ENCODE measurements at regions not wholly inside any gene's neighbourhood (a gene's known extent, or its start where the extent isn't known, plus 50 kb on each side); places are given as distances from the start of the nearest gene placed in this dataset.

- Histone ChIP-seq H3K4me3 (ENCODE audit: low read depth, low read length) (no peak overlapping the region), H3K36me3 (no peaks in the 10 kb centered on the region), H3K27ac (no peak overlapping the region), H3K9me3 (ENCODE audit: severe bottlenecking) (no peaks in the 10 kb centered on the region), H3K27me3 (ENCODE audit: insufficient read depth, low read depth, severe bottlenecking) (no peaks in the 10 kb centered on the region)
- DNase-seq = no peak
- TF ChIP-seq CTCF (IDR thresholded peaks at IDR 0.05; ENCODE audit: low read depth, low read length) = no peak
Measured at GRCh38 chr13:44318161-44318560, 55.5 kb upstream of the SERP2 start.

- Histone ChIP-seq H3K27ac (no peak overlapping the region), H3K36me3 (no peaks in the 10 kb centered on the region), H3K27me3 (ENCODE audit: insufficient read depth, low read depth, severe bottlenecking) (no peaks in the 10 kb centered on the region), H3K9me3 (ENCODE audit: severe bottlenecking) (no peaks in the 10 kb centered on the region), H3K4me3 (ENCODE audit: low read depth, low read length) (no peak overlapping the region)
- no peak for TF ChIP-seq CTCF (IDR thresholded peaks at IDR 0.05; ENCODE audit: low read depth, low read length)
- no peak for DNase-seq
Measured at GRCh38 chr13:44320611-44321010, 53.0 kb upstream of the SERP2 start.

GRCh38 chr13:44321961-44322360, 51.7 kb upstream of the SERP2 start:
- no peaks in the 10 kb centered on the region for H3K9me3 ChIP-seq (ENCODE audit: severe bottlenecking)
- no peak for TF ChIP-seq CTCF (IDR thresholded peaks at IDR 0.05; ENCODE audit: low read depth, low read length)
- H3K27me3 ChIP-seq (ENCODE audit: insufficient read depth, low read depth, severe bottlenecking) = no peaks in the 10 kb centered on the region
- no peak overlapping the region for H3K27ac ChIP-seq
- no peak overlapping the region for H3K4me3 ChIP-seq (ENCODE audit: low read depth, low read length)
- H3K36me3 ChIP-seq = no peaks in the 10 kb centered on the region
- no peak for DNase-seq

- no peak overlapping the region for H3K27ac ChIP-seq
Measured at GRCh38 chr13:44322928-44323327, 50.7 kb upstream of the SERP2 start.

GRCh38 chr13:44323754-44324153, 49.9 kb upstream of the SERP2 start:
- H3K27ac ChIP-seq = no peak overlapping the region
- H3K9me3 ChIP-seq (ENCODE audit: severe bottlenecking) = no peaks in the 10 kb centered on the region
- TF ChIP-seq CTCF (IDR thresholded peaks at IDR 0.05; ENCODE audit: low read depth, low read length) = no peak
- no peak overlapping the region for H3K4me3 ChIP-seq (ENCODE audit: low read depth, low read length)
- no peak for DNase-seq
- no peaks in the 10 kb centered on the region for H3K27me3 ChIP-seq (ENCODE audit: insufficient read depth, low read depth, severe bottlenecking)
- H3K36me3 ChIP-seq = no peaks in the 10 kb centered on the region

More at GRCh38 chr13:44322928-44323327, 50.7 kb upstream of the SERP2 start:
- H3K36me3 ChIP-seq = no peaks in the 10 kb centered on the region
- DNase-seq = no peak
- H3K9me3 ChIP-seq (ENCODE audit: severe bottlenecking) = no peaks in the 10 kb centered on the region
- H3K4me3 ChIP-seq (ENCODE audit: low read depth, low read length) = no peak overlapping the region
- H3K27me3 ChIP-seq (ENCODE audit: insufficient read depth, low read depth, severe bottlenecking) = no peaks in the 10 kb centered on the region
- TF ChIP-seq CTCF (IDR thresholded peaks at IDR 0.05; ENCODE audit: low read depth, low read length) = no peak

Data from WERI-Rb-1 (cell line).